ENCODE measurements at regions not wholly inside any gene's neighbourhood (a gene's known extent, or its start where the extent isn't known, plus 50 kb on each side); places are given as distances from the start of the nearest gene placed in this dataset.

GRCh38 chr14:58899317-58899713, 261.6 kb downstream of the DACT1 start:
- no peak overlapping the region for H3K27ac ChIP-seq (ENCODE audit: low read depth, low read length)
- H3K4me1 Mint-ChIP-seq: no peaks in the 10 kb centered on the region
- no peak for DNase-seq
- H3K4me1 ChIP-seq (ENCODE audit: insufficient read depth, low read length): no peaks in the 10 kb centered on the region
- intact Hi-C loops (cut with micrococcal nuclease): no loop called here
- peaks cover 0 to 9% (median 3%) of the 10 kb centered on the region in 8 donors for H3K9me3 Mint-ChIP-seq
- POLR2A ChIA-PET (ENCODE audit: partially characterized antibody): no interaction called here
- H3K36me3 Mint-ChIP-seq: no peaks in the 10 kb centered on the region
- no peak overlapping the region for H3K4me3 ChIP-seq (ENCODE audit: low read length in 2 of 2)
- no peak overlapping the region for H3K4me3 Mint-ChIP-seq
- H3K9me3 ChIP-seq (ENCODE audit: control insufficient read depth in 1 of 2, low read length in 2 of 2): no peaks in the 10 kb centered on the region
- peaks cover 2 to 6% of the 10 kb centered on the region in 2 donors for H3K27me3 Mint-ChIP-seq
- no peak overlapping the region for H3K27ac Mint-ChIP-seq
- H3K36me3 ChIP-seq (ENCODE audit: insufficient read depth, low read length): no peaks in the 10 kb centered on the region
- CTCF ChIA-PET (ENCODE audit: partially characterized antibody): no interaction called here
- no peaks in the 10 kb centered on the region for H3K27me3 ChIP-seq (ENCODE audit: insufficient read depth, low read length)

GRCh38 chr14:58901826-58902225, 264.1 kb downstream of the DACT1 start:
- POLR2A ChIA-PET (ENCODE audit: partially characterized antibody): no interaction called here
- Histone ChIP-seq H3K4me3 (ENCODE audit: low read length in 2 of 2) (no peak overlapping the region), H3K27ac (ENCODE audit: low read depth, low read length) (no peak overlapping the region), H3K27me3 (ENCODE audit: insufficient read depth, low read length) (no peaks in the 10 kb centered on the region), H3K9me3 (ENCODE audit: control insufficient read depth in 1 of 2, low read length in 2 of 2) (no peaks in the 10 kb centered on the region), H3K36me3 (ENCODE audit: insufficient read depth, low read length) (no peaks in the 10 kb centered on the region), H3K4me1 (ENCODE audit: insufficient read depth, low read length) (no peaks in the 10 kb centered on the region)
- intact Hi-C loops (cut with micrococcal nuclease): no loop called here
- H3K36me3 Mint-ChIP-seq: no peaks in the 10 kb centered on the region
- peaks cover 0 to 9% (median 3%) of the 10 kb centered on the region in 8 donors for H3K9me3 Mint-ChIP-seq
- H3K4me1 Mint-ChIP-seq: no peaks in the 10 kb centered on the region
- H3K27ac Mint-ChIP-seq: no peak overlapping the region
- no peak overlapping the region for H3K4me3 Mint-ChIP-seq
- CTCF ChIA-PET (ENCODE audit: partially characterized antibody): no interaction called here
- peaks cover 5 to 6% of the 10 kb centered on the region in 2 donors for H3K27me3 Mint-ChIP-seq
- no peak for DNase-seq

- H3K4me1 Mint-ChIP-seq: no peaks in the 10 kb centered on the region
- H3K4me3 Mint-ChIP-seq: no peak overlapping the region
- CTCF ChIA-PET (ENCODE audit: partially characterized antibody): no interaction called here
- H3K27ac ChIP-seq (ENCODE audit: low read depth, low read length): no peak overlapping the region
- H3K27me3 ChIP-seq (ENCODE audit: insufficient read depth, low read length): no peaks in the 10 kb centered on the region
- H3K36me3 Mint-ChIP-seq: no peaks in the 10 kb centered on the region
- DNase-seq: no peak
- no peaks in the 10 kb centered on the region for H3K36me3 ChIP-seq (ENCODE audit: insufficient read depth, low read length)
- H3K4me1 ChIP-seq (ENCODE audit: insufficient read depth, low read length): no peaks in the 10 kb centered on the region
- peaks cover 0 to 9% (median 3%) of the 10 kb centered on the region in 8 donors for H3K9me3 Mint-ChIP-seq
- intact Hi-C loops (cut with micrococcal nuclease): no loop called here
- no peaks in the 10 kb centered on the region for H3K9me3 ChIP-seq (ENCODE audit: control insufficient read depth in 1 of 2, low read length in 2 of 2)
- POLR2A ChIA-PET (ENCODE audit: partially characterized antibody): no interaction called here
- no peak overlapping the region for H3K4me3 ChIP-seq (ENCODE audit: low read length in 2 of 2)
- no peak overlapping the region for H3K27ac Mint-ChIP-seq
- peaks cover 5% of the 10 kb centered on the region in 2 donors for H3K27me3 Mint-ChIP-seq
Observed at GRCh38 chr14:58904776-58905175, 267.0 kb downstream of the DACT1 start.

DNA sequence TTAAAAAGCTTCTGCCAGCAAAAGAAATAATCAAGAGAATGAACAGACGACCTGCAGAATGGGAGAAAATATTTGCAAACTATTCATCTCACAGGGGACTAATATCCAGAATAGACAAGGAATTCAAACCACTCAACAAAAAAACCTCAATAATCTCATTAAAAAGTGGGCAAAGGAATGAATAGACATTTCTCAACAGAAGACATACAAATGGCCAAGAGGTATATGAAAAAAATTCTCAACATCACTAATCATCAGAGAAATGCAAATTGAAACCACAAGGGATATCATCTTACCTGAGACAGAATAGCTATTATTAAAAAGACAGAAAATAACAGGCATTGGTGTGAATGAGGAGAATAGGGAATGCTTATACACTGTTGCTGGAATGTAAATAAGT, 270.0 kb downstream of the DACT1 start:
- H3K4me1 Mint-ChIP-seq: no peaks in the 10 kb centered on the region
- ChIA-PET POLR2A (ENCODE audit: partially characterized antibody) (no interaction called here), CTCF (ENCODE audit: partially characterized antibody) (no interaction called here)
- intact Hi-C loops (cut with micrococcal nuclease): no loop called here
- H3K9me3 Mint-ChIP-seq: peaks cover 0 to 9% (median 2%) of the 10 kb centered on the region in 8 donors
- H3K9me3 ChIP-seq (ENCODE audit: control insufficient read depth in 1 of 2, low read length in 2 of 2): no peaks in the 10 kb centered on the region
- H3K4me3 ChIP-seq (ENCODE audit: low read length in 2 of 2): no peak overlapping the region
- H3K4me3 Mint-ChIP-seq: no peak overlapping the region
- no peak overlapping the region for H3K27ac ChIP-seq (ENCODE audit: low read depth, low read length)
- H3K36me3 ChIP-seq (ENCODE audit: insufficient read depth, low read length): no peaks in the 10 kb centered on the region
- H3K27me3 Mint-ChIP-seq: peaks cover 2 to 3% of the 10 kb centered on the region in 2 donors
- no peaks in the 10 kb centered on the region for H3K27me3 ChIP-seq (ENCODE audit: insufficient read depth, low read length)
- DNase-seq: no peak
- H3K27ac Mint-ChIP-seq: no peak overlapping the region
- H3K36me3 Mint-ChIP-seq: no peaks in the 10 kb centered on the region
- no peaks in the 10 kb centered on the region for H3K4me1 ChIP-seq (ENCODE audit: insufficient read depth, low read length)

DNA sequence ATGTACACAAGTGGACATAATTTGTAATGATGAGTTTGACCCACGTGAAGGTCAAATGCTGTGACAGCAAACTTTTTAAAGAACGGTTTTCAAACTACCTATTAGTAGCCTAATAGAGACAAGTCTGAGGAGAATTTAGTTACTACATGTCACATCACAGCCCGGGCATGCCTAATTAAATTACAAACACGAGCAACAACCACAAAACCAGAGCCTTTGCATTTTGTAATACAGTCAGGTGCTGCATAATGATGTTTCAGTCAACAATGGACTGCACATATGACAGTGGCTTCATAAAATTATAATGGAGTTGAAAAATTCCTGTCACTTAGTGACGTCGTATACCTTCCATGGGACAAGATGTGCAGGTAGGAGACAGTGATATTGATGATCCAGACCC, 274.5 kb downstream of the DACT1 start:
- Mint-ChIP-seq H3K36me3 (no peaks in the 10 kb centered on the region), H3K4me3 (no peak overlapping the region), H3K4me1 (no peaks in the 10 kb centered on the region), H3K27me3 (peaks cover 0 to 3% of the 10 kb centered on the region in 2 donors), H3K9me3 (no peaks in the 10 kb centered on the region), H3K27ac (no peak overlapping the region)
- Histone ChIP-seq H3K27me3 (ENCODE audit: insufficient read depth, low read length) (no peaks in the 10 kb centered on the region), H3K4me1 (ENCODE audit: insufficient read depth, low read length) (no peaks in the 10 kb centered on the region), H3K4me3 (ENCODE audit: low read length in 2 of 2) (no peak overlapping the region), H3K9me3 (ENCODE audit: control insufficient read depth in 1 of 2, low read length in 2 of 2) (no peaks in the 10 kb centered on the region), H3K27ac (ENCODE audit: low read depth, low read length) (no peak overlapping the region), H3K36me3 (ENCODE audit: insufficient read depth, low read length) (no peaks in the 10 kb centered on the region)
- intact Hi-C loops (cut with micrococcal nuclease): no loop called here
- CTCF ChIA-PET (ENCODE audit: partially characterized antibody): no interaction called here
- DNase-seq: no peak
- POLR2A ChIA-PET (ENCODE audit: partially characterized antibody): no interaction called here

DNA sequence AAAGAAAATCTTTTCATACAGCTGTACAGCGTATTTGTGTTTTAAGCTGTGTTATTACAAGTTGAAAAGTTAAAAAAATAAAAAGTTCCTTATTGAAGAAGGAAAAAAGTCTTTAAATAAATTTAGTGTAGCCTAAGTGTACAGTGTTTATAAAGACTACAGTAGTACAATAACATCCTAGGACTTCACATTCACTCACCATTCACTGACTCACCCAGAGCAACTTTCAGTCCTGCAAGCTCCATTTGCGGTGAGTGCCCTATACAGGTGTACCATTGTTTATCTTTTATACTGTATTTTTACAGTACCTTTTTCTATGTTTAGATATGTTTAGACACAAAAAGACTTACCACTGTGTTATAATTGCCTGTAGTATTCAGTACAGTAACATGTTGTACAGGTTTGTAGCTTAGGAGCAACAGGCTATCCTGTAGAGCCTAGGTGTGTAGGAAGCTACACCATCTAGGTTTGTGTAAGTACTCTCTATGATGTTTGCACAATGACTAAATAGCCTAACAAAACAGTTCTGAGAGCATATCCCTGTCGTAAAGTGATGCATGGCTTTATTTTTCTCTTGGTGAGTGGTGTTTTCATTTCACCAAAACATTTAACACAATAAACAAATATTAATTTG, 275.2 kb downstream of the DACT1 start:
- H3K27me3 ChIP-seq (ENCODE audit: insufficient read depth, low read length): no peaks in the 10 kb centered on the region
- H3K36me3 Mint-ChIP-seq: no peaks in the 10 kb centered on the region
- no peak overlapping the region for H3K4me3 ChIP-seq (ENCODE audit: low read length in 2 of 2)
- H3K9me3 ChIP-seq (ENCODE audit: control insufficient read depth in 1 of 2, low read length in 2 of 2): no peaks in the 10 kb centered on the region
- intact Hi-C loops (cut with micrococcal nuclease): no loop called here
- no peak overlapping the region for H3K27ac Mint-ChIP-seq
- ChIA-PET CTCF (ENCODE audit: partially characterized antibody) (no interaction called here), POLR2A (ENCODE audit: partially characterized antibody) (no interaction called here)
- H3K27ac ChIP-seq (ENCODE audit: low read depth, low read length): no peak overlapping the region
- no peaks in the 10 kb centered on the region for H3K9me3 Mint-ChIP-seq
- H3K4me3 Mint-ChIP-seq: no peak overlapping the region
- no peak for DNase-seq
- no peaks in the 10 kb centered on the region for H3K4me1 ChIP-seq (ENCODE audit: insufficient read depth, low read length)
- H3K4me1 Mint-ChIP-seq: no peaks in the 10 kb centered on the region
- H3K27me3 Mint-ChIP-seq: peaks cover 0 to 3% of the 10 kb centered on the region in 2 donors
- H3K36me3 ChIP-seq (ENCODE audit: insufficient read depth, low read length): no peaks in the 10 kb centered on the region

- no peak for DNase-seq
- no peaks in the 10 kb centered on the region for H3K27me3 ChIP-seq (ENCODE audit: insufficient read depth, low read length)
- Mint-ChIP-seq H3K9me3 (no peaks in the 10 kb centered on the region), H3K27ac (no peak overlapping the region), H3K4me1 (no peaks in the 10 kb centered on the region), H3K4me3 (no peak overlapping the region), H3K27me3 (peaks cover 1 to 6% of the 10 kb centered on the region in 2 donors), H3K36me3 (no peaks in the 10 kb centered on the region)
- intact Hi-C loops (cut with micrococcal nuclease): no loop called here
- no peaks in the 10 kb centered on the region for H3K4me1 ChIP-seq (ENCODE audit: insufficient read depth, low read length)
- no peak overlapping the region for H3K27ac ChIP-seq (ENCODE audit: low read depth, low read length)
- H3K4me3 ChIP-seq (ENCODE audit: low read length in 2 of 2): no peak overlapping the region
- POLR2A ChIA-PET (ENCODE audit: partially characterized antibody): no interaction called here
- no peaks in the 10 kb centered on the region for H3K36me3 ChIP-seq (ENCODE audit: insufficient read depth, low read length)
- CTCF ChIA-PET (ENCODE audit: partially characterized antibody): no interaction called here
- H3K9me3 ChIP-seq (ENCODE audit: control insufficient read depth in 1 of 2, low read length in 2 of 2): no peaks in the 10 kb centered on the region
Observed at GRCh38 chr14:58914279-58914855, 274.1 kb upstream of the DAAM1 start.

DNA sequence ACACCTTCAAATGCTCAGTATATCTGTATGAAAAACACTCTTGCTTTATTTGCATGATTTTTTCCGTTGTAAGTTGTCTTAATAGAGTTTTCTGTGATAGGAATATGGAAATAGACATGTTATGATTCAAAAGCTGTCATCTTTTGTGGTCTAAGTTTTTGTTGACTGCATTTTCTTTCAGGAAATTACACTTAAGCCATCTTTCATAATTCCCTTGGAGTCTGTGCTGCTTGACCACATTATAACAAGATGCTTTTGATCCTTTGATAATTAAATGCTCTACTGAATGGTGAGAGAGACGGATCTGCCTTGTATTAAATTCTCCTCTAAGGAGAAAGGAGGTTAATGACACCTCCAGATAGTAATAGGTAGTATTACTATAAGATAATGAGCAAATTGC, 272.8 kb upstream of the DAAM1 start:
- Mint-ChIP-seq H3K4me3 (no peak overlapping the region), H3K4me1 (no peaks in the 10 kb centered on the region)
- no peak for DNase-seq

More for the DNA sequence above, 272.8 kb upstream of the DAAM1 start:
- Mint-ChIP-seq H3K36me3 (no peaks in the 10 kb centered on the region), H3K27ac (no peak overlapping the region), H3K27me3 (peaks cover 1 to 8% of the 10 kb centered on the region in 2 donors), H3K9me3 (no peaks in the 10 kb centered on the region)
- Histone ChIP-seq H3K27ac (ENCODE audit: low read depth, low read length) (no peak overlapping the region), H3K9me3 (ENCODE audit: control insufficient read depth in 1 of 2, low read length in 2 of 2) (no peaks in the 10 kb centered on the region), H3K4me3 (ENCODE audit: low read length in 2 of 2) (no peak overlapping the region), H3K27me3 (ENCODE audit: insufficient read depth, low read length) (no peaks in the 10 kb centered on the region), H3K4me1 (ENCODE audit: insufficient read depth, low read length) (no peaks in the 10 kb centered on the region), H3K36me3 (ENCODE audit: insufficient read depth, low read length) (no peaks in the 10 kb centered on the region)
- intact Hi-C loops (cut with micrococcal nuclease): no loop called here
- ChIA-PET CTCF (ENCODE audit: partially characterized antibody) (no interaction called here), POLR2A (ENCODE audit: partially characterized antibody) (no interaction called here)
